Ascending aorta (tissue), 2 donors: ENCODE measurements at regions not wholly inside any gene's neighbourhood (a gene's known extent, or its start where the extent isn't known, plus 50 kb on each side); places are given as distances from the start of the nearest gene placed in this dataset.

Source experiments
- DNase-seq, 2 donors: peaks; one replicate each; pipeline ENCODE4 v3.0.0-alpha.2; 2019; ENCODE audit warnings: low spot score in 2 of 2
- H3K27ac ChIP-seq, 2 donors: fragments of 200-600 bp; sonication (generic); one replicate each; pipeline ENCODE4 v1.5.1; 2016 to 2017; ENCODE audit warnings: mild to moderate bottlenecking in 1 of 2
- H3K27me3 ChIP-seq: fragments of 200-600 bp; sonication (generic); one replicate; pipeline ENCODE4 v1.5.1; 2017
- H3K36me3 ChIP-seq, 2 donors: fragments of 200-600 bp; sonication (generic); one replicate each; pipeline ENCODE4 v1.5.1; 2016
- H3K4me1 ChIP-seq, 2 donors: fragments of 200-600 bp; sonication (generic); one replicate each; pipeline ENCODE4 v1.5.1; 2016 to 2017; ENCODE audit warnings: mild to moderate bottlenecking in 1 of 2
- H3K4me3 ChIP-seq, 2 donors: fragments of 200-600 bp; sonication (generic); one replicate each; pipeline ENCODE4 v1.5.1; 2016 to 2017; ENCODE audit warnings: mild to moderate bottlenecking in 1 of 2
- H3K9me3 ChIP-seq, 2 donors: fragments of 200-600 bp; sonication (generic); one replicate each; pipeline ENCODE4 v1.5.1; 2016
- intact Hi-C: fragments of 100-400 bp; cut with DNase I; formaldehyde crosslinking; loops from one replicate; pipeline ENCODE4 v1.15.1; 2023
- TF ChIP-seq, protein P1 (sequence below), 3 experiments: fragments of 200-600 bp in 2 of 3; fragments of 450-650 bp in 1 of 3; sonication (generic) in 2 of 3; IDR thresholded peaks; one replicate each; pipeline ENCODE4 v1.5.1; 2016 to 2019; ENCODE audit warnings: antibody characterized with exemption in 3 of 3, mild to moderate bottlenecking in 1 of 3, moderate library complexity in 1 of 3

DNA sequence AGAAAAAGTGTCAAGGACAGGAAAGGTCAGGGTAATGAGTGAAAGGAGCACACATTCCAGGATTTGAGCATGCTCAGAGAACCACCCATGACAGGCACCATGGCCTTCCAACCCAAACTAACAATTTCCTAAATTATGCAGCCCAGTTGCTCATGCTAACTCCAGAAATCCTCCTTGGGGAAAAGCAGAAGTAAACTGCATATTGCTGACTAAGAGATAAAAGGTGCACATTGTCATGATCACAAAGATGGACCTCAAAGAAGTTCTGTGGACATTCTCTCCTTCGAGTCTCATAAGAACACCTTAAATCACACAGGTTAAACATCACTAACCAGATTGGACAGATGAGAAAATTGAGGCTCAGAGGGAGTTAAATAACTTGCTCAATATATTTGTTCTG, 97.6 kb upstream of the SLC25A36 start:
- no peak overlapping the region for H3K4me3 ChIP-seq
- H3K36me3 ChIP-seq = no peaks in the 10 kb centered on the region
- H3K27ac ChIP-seq = no peak overlapping the region
- no peak for DNase-seq
- no peaks in the 10 kb centered on the region for H3K9me3 ChIP-seq
- intact Hi-C loops = no loop called here
- TF ChIP-seq, protein P1, sequence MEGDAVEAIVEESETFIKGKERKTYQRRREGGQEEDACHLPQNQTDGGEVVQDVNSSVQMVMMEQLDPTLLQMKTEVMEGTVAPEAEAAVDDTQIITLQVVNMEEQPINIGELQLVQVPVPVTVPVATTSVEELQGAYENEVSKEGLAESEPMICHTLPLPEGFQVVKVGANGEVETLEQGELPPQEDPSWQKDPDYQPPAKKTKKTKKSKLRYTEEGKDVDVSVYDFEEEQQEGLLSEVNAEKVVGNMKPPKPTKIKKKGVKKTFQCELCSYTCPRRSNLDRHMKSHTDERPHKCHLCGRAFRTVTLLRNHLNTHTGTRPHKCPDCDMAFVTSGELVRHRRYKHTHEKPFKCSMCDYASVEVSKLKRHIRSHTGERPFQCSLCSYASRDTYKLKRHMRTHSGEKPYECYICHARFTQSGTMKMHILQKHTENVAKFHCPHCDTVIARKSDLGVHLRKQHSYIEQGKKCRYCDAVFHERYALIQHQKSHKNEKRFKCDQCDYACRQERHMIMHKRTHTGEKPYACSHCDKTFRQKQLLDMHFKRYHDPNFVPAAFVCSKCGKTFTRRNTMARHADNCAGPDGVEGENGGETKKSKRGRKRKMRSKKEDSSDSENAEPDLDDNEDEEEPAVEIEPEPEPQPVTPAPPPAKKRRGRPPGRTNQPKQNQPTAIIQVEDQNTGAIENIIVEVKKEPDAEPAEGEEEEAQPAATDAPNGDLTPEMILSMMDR (IDR thresholded peaks at IDR 0.05) = no peak
- no peaks in the 10 kb centered on the region for H3K27me3 ChIP-seq
- no peaks in the 10 kb centered on the region for H3K4me1 ChIP-seq

DNA sequence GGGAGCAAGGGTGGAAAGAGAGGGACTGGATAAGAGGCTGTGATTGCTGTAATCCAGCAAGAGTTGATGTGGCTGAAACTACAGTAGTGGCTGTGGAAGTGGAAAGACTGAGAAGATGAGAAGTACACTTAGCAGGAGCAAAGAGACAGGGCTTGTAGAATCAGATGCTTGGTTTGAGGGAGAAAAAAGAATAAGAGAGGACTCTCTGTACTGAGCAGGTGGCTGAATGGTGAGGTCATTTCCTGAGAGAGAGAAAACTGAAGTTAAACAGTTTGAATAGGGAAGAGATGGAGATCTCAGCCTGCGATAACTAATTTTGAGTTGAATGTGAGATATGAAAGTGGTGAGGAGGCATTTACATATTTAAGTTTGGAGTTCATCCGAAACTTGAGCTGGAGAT, 95.8 kb upstream of the SLC25A36 start:
- DNase-seq = no peak
- TF ChIP-seq, protein P1 (IDR thresholded peaks at IDR 0.05) = no peak
- Histone ChIP-seq H3K27me3 (no peaks in the 10 kb centered on the region), H3K27ac (no peak overlapping the region), H3K9me3 (no peaks in the 10 kb centered on the region), H3K4me3 (no peak overlapping the region), H3K36me3 (no peaks in the 10 kb centered on the region), H3K4me1 (no peaks in the 10 kb centered on the region)
- intact Hi-C loops = no loop called here

DNA sequence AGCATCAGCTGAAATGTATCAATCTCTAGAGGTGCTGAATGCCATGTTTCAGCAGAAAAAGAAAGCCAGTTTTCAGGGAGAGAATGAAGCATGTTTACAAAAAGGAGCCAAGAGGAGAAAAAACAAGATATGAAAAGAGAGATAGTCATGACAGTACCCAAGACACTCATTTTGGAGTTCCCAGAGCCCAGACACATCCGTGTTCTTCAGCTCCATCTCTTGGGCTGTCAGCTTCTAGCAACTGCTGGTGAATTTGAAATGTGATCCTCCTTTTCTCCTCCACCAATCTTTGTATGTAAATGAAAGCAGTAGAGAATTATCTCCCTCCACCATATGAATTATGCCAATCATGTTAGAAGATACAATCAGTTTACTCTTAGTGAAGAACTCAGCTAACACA, 93.0 kb upstream of the SLC25A36 start:
- intact Hi-C loops = no loop called here
- DNase-seq = no peak
- no peaks in the 10 kb centered on the region for H3K4me1 ChIP-seq
- no peaks in the 10 kb centered on the region for H3K9me3 ChIP-seq
- TF ChIP-seq, protein P1 (IDR thresholded peaks at IDR 0.05) = no peak
- no peaks in the 10 kb centered on the region for H3K27me3 ChIP-seq
- no peak overlapping the region for H3K4me3 ChIP-seq
- H3K27ac ChIP-seq = no peak overlapping the region
- no peaks in the 10 kb centered on the region for H3K36me3 ChIP-seq

DNA sequence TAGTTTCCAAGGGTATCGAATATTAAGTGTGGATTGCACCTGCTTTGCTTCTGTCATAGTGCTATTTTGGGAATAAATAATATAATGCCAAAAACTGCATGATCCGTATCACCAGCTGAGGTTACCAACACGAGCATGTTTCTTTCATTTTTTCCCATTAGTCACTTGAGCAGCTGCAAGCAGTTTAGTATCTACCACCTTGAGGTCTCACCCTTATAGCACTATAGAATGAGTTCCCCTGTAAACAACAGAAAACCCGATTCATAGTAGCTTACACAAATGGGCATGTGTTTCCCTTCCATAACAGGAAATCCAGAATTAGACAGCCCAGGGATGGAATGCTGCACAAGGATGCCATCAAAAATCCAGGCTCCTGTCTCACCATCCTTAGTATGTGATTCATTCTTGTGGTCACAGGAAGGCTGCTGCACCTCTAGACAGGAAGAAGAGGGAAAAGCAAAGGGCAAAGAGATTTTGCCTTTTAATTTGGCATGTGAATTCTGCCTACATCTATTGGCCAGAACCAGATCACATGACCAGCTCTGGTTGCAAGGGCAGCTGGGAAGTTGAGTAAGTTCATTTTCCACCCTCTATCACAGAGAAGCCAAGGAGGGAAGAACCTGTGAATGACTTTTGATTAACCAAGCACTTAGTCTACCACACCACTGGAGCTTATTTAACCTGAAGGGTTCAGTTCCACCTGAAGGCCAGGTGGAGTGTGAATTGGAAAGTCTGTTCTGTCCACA, 91.3 kb upstream of the SLC25A36 start:
- intact Hi-C loops = no loop called here
- Histone ChIP-seq H3K27ac (no peak overlapping the region), H3K4me1 (no peaks in the 10 kb centered on the region), H3K4me3 (no peak overlapping the region), H3K36me3 (no peaks in the 10 kb centered on the region), H3K9me3 (no peaks in the 10 kb centered on the region), H3K27me3 (no peaks in the 10 kb centered on the region)
- TF ChIP-seq, protein P1 (IDR thresholded peaks at IDR 0.05) = no peak
- DNase-seq = no peak

DNA sequence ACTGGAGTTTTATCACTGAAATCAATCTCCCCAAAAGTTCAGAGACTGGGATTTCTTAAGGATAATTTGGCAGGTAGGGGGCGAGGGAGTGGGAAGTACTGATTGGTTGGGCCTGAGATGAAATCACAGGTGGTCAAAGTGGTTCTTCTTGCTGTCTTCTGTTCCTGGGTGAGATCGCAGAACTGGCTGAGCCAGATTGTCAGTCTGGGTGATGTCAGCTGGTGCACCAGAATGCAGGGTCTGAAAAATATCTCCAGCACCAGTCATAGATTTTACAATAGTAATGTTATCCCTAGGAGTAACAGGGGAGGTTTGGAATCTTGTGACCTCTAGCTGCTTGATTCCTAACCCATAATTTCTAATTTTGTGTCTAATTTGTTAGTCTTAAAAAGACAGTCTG, 86.7 kb upstream of the SLC25A36 start:
- Histone ChIP-seq H3K4me1 (no peaks in the 10 kb centered on the region), H3K36me3 (no peaks in the 10 kb centered on the region), H3K27ac (no peak overlapping the region), H3K27me3 (no peaks in the 10 kb centered on the region), H3K9me3 (no peaks in the 10 kb centered on the region), H3K4me3 (no peak overlapping the region)
- intact Hi-C loops = no loop called here
- DNase-seq = no peak
- TF ChIP-seq, protein P1 (IDR thresholded peaks at IDR 0.05) = no peak

DNA sequence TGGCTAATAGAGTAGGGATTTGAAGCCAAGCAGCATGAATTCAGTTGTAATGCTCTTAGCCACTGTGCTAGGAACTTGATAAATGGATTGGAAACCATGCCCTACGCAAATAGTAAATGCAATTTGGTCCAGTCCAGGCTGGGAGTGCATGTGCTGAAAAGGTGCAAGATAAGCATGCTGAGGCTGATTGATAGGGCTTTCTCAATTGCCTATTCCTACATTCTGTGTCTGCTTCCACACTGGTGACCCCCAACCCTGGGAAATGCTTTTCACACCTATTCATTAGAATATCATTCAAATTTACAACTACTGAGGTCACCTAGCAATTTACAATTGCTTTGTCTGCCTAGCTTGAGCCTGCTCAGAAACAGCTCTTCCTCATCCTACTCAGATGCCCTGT, 84.7 kb upstream of the SLC25A36 start:
- H3K27ac ChIP-seq = no peak overlapping the region
- TF ChIP-seq, protein P1 (IDR thresholded peaks at IDR 0.05) = no peak
- no peaks in the 10 kb centered on the region for H3K36me3 ChIP-seq
- no peak for DNase-seq
- no peak overlapping the region for H3K4me3 ChIP-seq
- H3K4me1 ChIP-seq = no peaks in the 10 kb centered on the region
- H3K27me3 ChIP-seq = no peaks in the 10 kb centered on the region
- intact Hi-C loops = no loop called here
- no peaks in the 10 kb centered on the region for H3K9me3 ChIP-seq
